ENCODE measurements at regions not wholly inside any gene's neighbourhood (a gene's known extent, or its start where the extent isn't known, plus 50 kb on each side); places are given as distances from the start of the nearest gene placed in this dataset.
"Not testable (repeated sequence)": the region's sequence is repeated elsewhere in the genome, so short reads cannot be mapped to it uniquely, and the experiment has no call there.

DNA sequence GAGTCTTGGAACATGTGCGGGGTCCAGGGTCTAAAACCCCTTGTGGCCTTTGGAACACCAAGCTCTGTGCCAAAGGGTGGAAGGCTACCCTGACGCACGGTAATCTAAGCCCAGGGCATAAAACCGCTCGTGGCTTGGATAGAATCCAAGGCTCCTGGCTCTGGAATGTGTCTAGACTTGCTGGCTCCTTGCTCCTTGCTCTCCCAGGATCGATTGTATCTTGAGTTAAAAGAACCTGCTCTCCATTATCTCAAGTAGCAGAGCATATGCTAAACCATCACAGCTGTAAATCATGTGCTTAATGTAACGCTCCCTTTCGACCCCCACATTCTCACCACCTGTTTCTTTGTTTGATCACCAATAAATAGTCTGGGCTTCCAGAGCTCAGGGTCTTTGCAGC is 50.3 kb downstream of the TLCD4 start:
- H3K27me3 ChIP-seq (replicated peaks in 1 of 2; ENCODE audit: control insufficient read depth in 2 of 2, extremely low read depth in 1 of 2, insufficient read depth in 2 of 2, low read length in 1 of 2); H3K27ac Mint-ChIP-seq; H3K27ac ChIP-seq (ENCODE audit: low read length); H3K4me3 ChIP-seq (ENCODE audit: control insufficient read depth in 1 of 2, extremely low read depth in 1 of 2, low read length in 1 of 2); H3K36me3 ChIP-seq (ENCODE audit: control insufficient read depth in 2 of 2, extremely low read depth in 1 of 2, insufficient read depth in 1 of 2, low read length in 1 of 2); ATAC-seq (replicated peaks in 1 of 4); DNase-seq; H3K9me3 ChIP-seq; H3K4me3 Mint-ChIP-seq; H3K9me3 Mint-ChIP-seq; CTCF ChIA-PET; H3K27me3 Mint-ChIP-seq; H3K36me3 Mint-ChIP-seq; POLR2A ChIA-PET; H3K4me1 ChIP-seq (ENCODE audit: control insufficient read depth in 1 of 2, extremely low read depth in 1 of 2, insufficient read depth in 2 of 2, low read length in 2 of 2); H3K4me1 Mint-ChIP-seq: not testable (repeated sequence)
- 90% methylated on average over 3 of the region's 8 CpGs for WGBS (ENCODE audit: insufficient coverage)

DNA sequence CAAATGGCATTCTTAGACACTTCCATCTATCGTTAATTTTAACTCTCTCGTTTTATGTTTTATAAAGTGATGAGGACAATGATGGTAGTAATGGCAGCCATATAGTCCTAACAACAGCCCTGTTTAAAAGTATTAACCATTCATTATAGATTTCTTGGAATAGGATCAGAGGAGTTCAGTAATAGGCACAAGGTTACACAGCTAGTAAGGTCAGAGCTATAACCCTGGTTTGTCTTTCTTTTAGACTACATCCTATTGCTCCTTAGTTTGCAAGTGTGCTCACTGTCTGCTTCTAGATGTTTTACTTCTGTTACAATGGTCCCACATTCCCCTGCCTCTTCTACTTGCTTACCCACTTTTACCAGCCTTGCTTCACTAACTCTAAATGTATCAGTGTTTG is 50.9 kb downstream of the TLCD4 start:
- Mint-ChIP-seq H3K27me3 (peaks cover 4 to 7% of the 10 kb centered on the region in 2 donors), H3K36me3 (no peaks in the 10 kb centered on the region), H3K27ac (no peak overlapping the region), H3K9me3 (peaks cover 3 to 8% (median 4%) of the 10 kb centered on the region in 3 donors), H3K4me1 (no peaks in the 10 kb centered on the region), H3K4me3 (no peak overlapping the region)
- ChIA-PET CTCF (interaction anchor here in 1 of 2 donors (0.6 kb wide), 1 partner anchor 153 kb away, joined by 9 read pairs; no protein-coding TSS in a partner anchor), POLR2A (interaction anchor here in 1 of 2 donors (0.6 kb wide), 1 partner anchor 198 kb away, joined by 5 read pairs; no protein-coding TSS in a partner anchor)
- no peaks in the 10 kb centered on the region for H3K9me3 ChIP-seq
- H3K27me3 ChIP-seq (replicated peaks in 1 of 2; ENCODE audit: control insufficient read depth in 2 of 2, extremely low read depth in 1 of 2, insufficient read depth in 2 of 2, low read length in 1 of 2): no peaks in the 10 kb centered on the region
- no peak for ATAC-seq (replicated peaks in 1 of 4)
- no peaks in the 10 kb centered on the region for H3K36me3 ChIP-seq (ENCODE audit: control insufficient read depth in 2 of 2, extremely low read depth in 1 of 2, insufficient read depth in 1 of 2, low read length in 1 of 2)
- no peak overlapping the region for H3K4me3 ChIP-seq (ENCODE audit: control insufficient read depth in 1 of 2, extremely low read depth in 1 of 2, low read length in 1 of 2)
- H3K27ac ChIP-seq (ENCODE audit: low read length): no peak overlapping the region
- DNase-seq: no peak
- WGBS (ENCODE audit: insufficient coverage): no CpG with 5 or more reads among the region's 2 CpGs
- H3K4me1 ChIP-seq (ENCODE audit: control insufficient read depth in 1 of 2, extremely low read depth in 1 of 2, insufficient read depth in 2 of 2, low read length in 2 of 2): no peaks in the 10 kb centered on the region

DNA sequence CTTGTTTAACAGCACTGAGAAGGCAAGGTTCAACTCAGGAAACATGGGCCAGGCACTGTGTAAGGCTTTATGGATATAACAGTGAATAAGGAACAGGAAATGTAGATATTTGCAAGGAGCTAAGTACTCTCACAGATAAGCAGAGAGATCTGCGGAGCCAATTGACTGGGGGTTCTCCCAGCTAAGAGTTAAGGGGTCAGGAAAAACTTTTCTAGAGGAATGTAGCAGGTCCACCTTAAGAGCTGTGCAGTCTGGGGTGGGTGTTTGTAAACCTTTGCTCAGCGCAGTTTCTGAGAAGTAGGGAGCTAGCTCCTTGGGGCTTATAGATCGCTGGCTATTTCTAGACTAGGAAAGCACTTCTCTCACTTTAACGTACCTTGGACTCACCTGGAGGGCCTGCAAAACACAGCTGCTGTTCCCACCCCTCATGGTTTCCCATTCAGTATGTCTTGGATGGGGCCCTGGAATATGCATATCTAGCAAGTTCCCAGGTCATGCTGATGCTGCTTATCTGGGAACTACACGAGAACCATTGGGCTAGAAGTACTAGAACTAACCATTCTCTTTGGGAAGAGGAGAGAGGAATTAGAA is 51.7 kb downstream of the TLCD4 start:
- H3K9me3 Mint-ChIP-seq: peaks cover 3 to 8% (median 4%) of the 10 kb centered on the region in 3 donors
- Histone ChIP-seq H3K9me3 (no peaks in the 10 kb centered on the region), H3K27ac (ENCODE audit: low read length) (no peak overlapping the region), H3K4me1 (ENCODE audit: control insufficient read depth in 1 of 2, extremely low read depth in 1 of 2, insufficient read depth in 2 of 2, low read length in 2 of 2) (no peaks in the 10 kb centered on the region), H3K27me3 (replicated peaks in 1 of 2; ENCODE audit: control insufficient read depth in 2 of 2, extremely low read depth in 1 of 2, insufficient read depth in 2 of 2, low read length in 1 of 2) (no peaks in the 10 kb centered on the region), H3K4me3 (ENCODE audit: control insufficient read depth in 1 of 2, extremely low read depth in 1 of 2, low read length in 1 of 2) (no peak overlapping the region), H3K36me3 (ENCODE audit: control insufficient read depth in 2 of 2, extremely low read depth in 1 of 2, insufficient read depth in 1 of 2, low read length in 1 of 2) (no peaks in the 10 kb centered on the region)
- ChIA-PET POLR2A (no interaction called here), CTCF (no interaction called here)
- H3K4me3 Mint-ChIP-seq: no peak overlapping the region
- 94% methylated on average over 4 of the region's 5 CpGs for WGBS (ENCODE audit: insufficient coverage)
- DNase-seq (no peak), ATAC-seq (replicated peaks in 1 of 4) (no peak)
- H3K4me1 Mint-ChIP-seq: no peaks in the 10 kb centered on the region
- H3K27ac Mint-ChIP-seq: no peak overlapping the region
- H3K36me3 Mint-ChIP-seq: no peaks in the 10 kb centered on the region
- peaks cover 3 to 7% of the 10 kb centered on the region in 2 donors for H3K27me3 Mint-ChIP-seq

DNA sequence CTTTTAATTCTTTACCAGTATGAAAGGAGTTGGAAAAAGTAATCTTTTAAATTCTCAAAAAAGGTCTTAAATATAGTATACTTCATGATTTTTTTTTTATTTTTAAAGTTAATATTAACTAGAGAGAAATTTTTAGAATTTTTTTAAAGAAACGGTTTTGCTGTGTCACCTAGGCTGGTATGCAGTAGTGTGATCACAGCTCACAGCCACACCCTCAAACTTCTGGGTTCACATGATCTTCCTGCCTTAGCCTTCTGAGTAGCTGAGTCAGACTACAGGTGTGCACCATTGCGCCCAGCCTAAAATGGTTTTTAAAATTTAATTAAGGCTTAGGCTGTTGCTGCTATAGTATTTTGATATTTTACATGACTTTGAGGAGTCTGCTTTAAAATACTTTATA is 52.4 kb downstream of the TLCD4 start:
- Mint-ChIP-seq H3K36me3 (no peaks in the 10 kb centered on the region), H3K4me1 (no peaks in the 10 kb centered on the region), H3K27me3 (peaks cover 3% of the 10 kb centered on the region in 2 donors), H3K4me3 (no peak overlapping the region), H3K27ac (no peak overlapping the region), H3K9me3 (peaks cover 3 to 6% (median 4%) of the 10 kb centered on the region in 3 donors)
- Histone ChIP-seq H3K4me1 (ENCODE audit: control insufficient read depth in 1 of 2, extremely low read depth in 1 of 2, insufficient read depth in 2 of 2, low read length in 2 of 2) (no peaks in the 10 kb centered on the region), H3K27me3 (replicated peaks in 1 of 2; ENCODE audit: control insufficient read depth in 2 of 2, extremely low read depth in 1 of 2, insufficient read depth in 2 of 2, low read length in 1 of 2) (no peaks in the 10 kb centered on the region), H3K36me3 (ENCODE audit: control insufficient read depth in 2 of 2, extremely low read depth in 1 of 2, insufficient read depth in 1 of 2, low read length in 1 of 2) (no peaks in the 10 kb centered on the region), H3K9me3 (no peaks in the 10 kb centered on the region), H3K4me3 (ENCODE audit: control insufficient read depth in 1 of 2, extremely low read depth in 1 of 2, low read length in 1 of 2) (no peak overlapping the region), H3K27ac (ENCODE audit: low read length) (no peak overlapping the region)
- WGBS (ENCODE audit: insufficient coverage): no CpG with 5 or more reads among the region's 2 CpGs
- DNase-seq (no peak), ATAC-seq (replicated peaks in 1 of 4) (no peak)
- ChIA-PET CTCF (no interaction called here), POLR2A (no interaction called here)

DNA sequence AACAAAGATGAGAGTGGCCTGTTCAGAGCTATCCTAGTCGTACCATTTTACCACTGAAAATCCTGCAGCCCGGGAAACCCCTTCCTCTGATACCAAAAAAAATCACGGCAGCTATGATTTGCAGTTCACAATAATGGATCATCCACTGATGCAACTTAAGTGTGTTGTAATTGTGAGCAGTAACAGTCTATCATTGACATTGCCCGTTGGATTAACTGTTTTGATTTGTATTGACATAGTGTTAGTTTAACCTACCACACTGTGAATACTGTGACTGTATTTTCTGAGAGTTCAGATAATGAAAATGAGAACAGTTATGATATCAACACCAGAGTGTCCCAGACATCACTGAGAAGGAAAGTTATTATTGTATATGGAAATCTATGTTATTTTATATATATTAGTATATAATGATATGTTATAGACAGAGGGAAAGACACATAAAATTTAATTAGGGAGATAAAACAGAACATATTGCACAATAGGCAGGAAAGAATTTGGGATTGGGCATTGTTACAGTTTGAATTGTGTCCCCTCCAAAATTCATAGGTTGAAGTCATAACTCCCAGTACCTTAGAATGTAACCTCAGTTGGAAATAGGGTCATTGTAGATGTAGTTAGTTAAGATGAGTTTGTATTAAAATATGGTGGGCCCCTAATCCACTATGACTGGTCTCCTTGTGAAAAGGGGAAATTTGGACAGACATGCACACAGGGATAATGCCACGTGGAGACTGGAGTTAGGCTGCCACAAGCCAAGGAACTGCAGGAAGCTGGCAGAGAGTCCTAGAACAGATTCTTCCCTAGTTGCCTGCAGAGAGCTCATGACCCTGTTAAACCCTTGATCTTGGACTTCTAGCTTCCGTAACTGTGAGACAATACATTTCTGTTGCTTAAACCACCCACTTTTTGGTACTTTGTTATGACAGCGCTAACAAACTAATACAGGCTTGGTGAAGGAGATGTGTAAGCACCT is 54.4 kb downstream of the TLCD4 start:
- Mint-ChIP-seq H3K36me3 (no peaks in the 10 kb centered on the region), H3K27ac (no peak overlapping the region), H3K4me3 (no peak overlapping the region), H3K4me1 (no peaks in the 10 kb centered on the region), H3K9me3 (peaks cover 0 to 5% (median 0%) of the 10 kb centered on the region in 3 donors), H3K27me3 (peaks cover 0 to 3% of the 10 kb centered on the region in 2 donors)
- ChIA-PET POLR2A (no interaction called here), CTCF (no interaction called here)
- Histone ChIP-seq H3K27ac (ENCODE audit: low read length) (no peak overlapping the region), H3K4me1 (ENCODE audit: control insufficient read depth in 1 of 2, extremely low read depth in 1 of 2, insufficient read depth in 2 of 2, low read length in 2 of 2) (no peaks in the 10 kb centered on the region), H3K4me3 (ENCODE audit: control insufficient read depth in 1 of 2, extremely low read depth in 1 of 2, low read length in 1 of 2) (no peak overlapping the region), H3K9me3 (no peaks in the 10 kb centered on the region), H3K27me3 (replicated peaks in 1 of 2; ENCODE audit: control insufficient read depth in 2 of 2, extremely low read depth in 1 of 2, insufficient read depth in 2 of 2, low read length in 1 of 2) (peaks cover 0 to 4% of the 10 kb centered on the region in 2 experiments), H3K36me3 (ENCODE audit: control insufficient read depth in 2 of 2, extremely low read depth in 1 of 2, insufficient read depth in 1 of 2, low read length in 1 of 2) (no peaks in the 10 kb centered on the region)
- ATAC-seq (replicated peaks in 1 of 4) (no peak), DNase-seq (no peak)
- 67% methylated on average over 2 of the region's 7 CpGs for WGBS (ENCODE audit: insufficient coverage)

DNA sequence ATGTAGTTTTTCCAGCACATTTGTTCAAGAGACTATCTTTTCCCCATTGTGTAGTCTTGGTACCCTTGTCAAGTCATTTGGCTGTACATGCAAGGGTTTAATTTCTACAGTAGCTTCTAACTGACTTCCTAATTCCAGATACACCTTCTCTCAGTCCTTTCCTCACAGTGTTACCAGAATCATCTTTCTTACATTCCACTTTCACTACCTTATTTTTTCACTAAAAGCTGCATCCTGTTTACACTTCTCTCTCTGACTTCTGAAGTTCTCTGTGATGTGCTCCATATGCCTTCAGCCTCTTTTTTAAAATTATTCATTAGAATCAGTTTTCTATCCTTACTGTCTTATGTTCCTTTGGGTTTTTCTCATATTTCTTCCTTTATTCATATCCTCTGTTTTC is 57.1 kb upstream of the RWDD3 start:
- peaks cover 0 to 4% (median 0%) of the 10 kb centered on the region in 3 donors for H3K4me1 Mint-ChIP-seq
- H3K27me3 ChIP-seq (replicated peaks in 1 of 2; ENCODE audit: control insufficient read depth in 2 of 2, extremely low read depth in 1 of 2, insufficient read depth in 2 of 2, low read length in 1 of 2): peaks cover 0 to 8% of the 10 kb centered on the region in 2 experiments
- no peak for ATAC-seq (replicated peaks in 1 of 4)
- no peak for DNase-seq
- H3K9me3 Mint-ChIP-seq: peaks cover 0 to 5% (median 0%) of the 10 kb centered on the region in 3 donors
- no peak overlapping the region for H3K4me3 ChIP-seq (ENCODE audit: control insufficient read depth in 1 of 2, extremely low read depth in 1 of 2, low read length in 1 of 2)
- H3K36me3 Mint-ChIP-seq: no peaks in the 10 kb centered on the region
- no peak overlapping the region for H3K4me3 Mint-ChIP-seq
- POLR2A ChIA-PET: no interaction called here
- no peaks in the 10 kb centered on the region for H3K9me3 ChIP-seq
- H3K27me3 Mint-ChIP-seq: peaks cover 2 to 3% of the 10 kb centered on the region in 2 donors
- CTCF ChIA-PET: no interaction called here
- no peak overlapping the region for H3K27ac ChIP-seq (ENCODE audit: low read length)
- no peak overlapping the region for H3K27ac Mint-ChIP-seq
- no peaks in the 10 kb centered on the region for H3K4me1 ChIP-seq (ENCODE audit: control insufficient read depth in 1 of 2, extremely low read depth in 1 of 2, insufficient read depth in 2 of 2, low read length in 2 of 2)
- H3K36me3 ChIP-seq (ENCODE audit: control insufficient read depth in 2 of 2, extremely low read depth in 1 of 2, insufficient read depth in 1 of 2, low read length in 1 of 2): no peaks in the 10 kb centered on the region

Measured in T-cell (primary cell).